ENCODE measurements at regions not wholly inside any gene's neighbourhood (a gene's known extent, or its start where the extent isn't known, plus 50 kb on each side); places are given as distances from the start of the nearest gene placed in this dataset.

DNA sequence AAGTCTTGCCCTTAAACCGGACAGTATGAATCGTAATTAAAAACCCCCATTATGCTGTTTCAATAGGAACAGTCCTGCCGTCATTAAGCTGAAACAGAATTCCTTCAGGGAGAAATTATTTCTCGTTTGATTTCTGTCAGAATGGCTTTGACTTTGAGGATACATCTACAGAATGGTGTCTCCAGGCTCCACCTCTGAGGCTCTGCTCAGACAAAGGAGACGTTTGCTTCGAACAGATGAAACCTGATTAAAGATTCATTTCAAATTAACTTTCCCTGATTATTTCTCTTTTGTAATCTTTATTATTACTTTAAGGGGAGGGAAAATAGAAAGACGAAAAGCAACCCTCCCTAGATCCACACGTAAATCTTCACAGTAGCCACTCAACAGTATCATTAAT lies 106.9 kb downstream of the TMEM114 start:
- TF ChIP-seq, protein P1, sequence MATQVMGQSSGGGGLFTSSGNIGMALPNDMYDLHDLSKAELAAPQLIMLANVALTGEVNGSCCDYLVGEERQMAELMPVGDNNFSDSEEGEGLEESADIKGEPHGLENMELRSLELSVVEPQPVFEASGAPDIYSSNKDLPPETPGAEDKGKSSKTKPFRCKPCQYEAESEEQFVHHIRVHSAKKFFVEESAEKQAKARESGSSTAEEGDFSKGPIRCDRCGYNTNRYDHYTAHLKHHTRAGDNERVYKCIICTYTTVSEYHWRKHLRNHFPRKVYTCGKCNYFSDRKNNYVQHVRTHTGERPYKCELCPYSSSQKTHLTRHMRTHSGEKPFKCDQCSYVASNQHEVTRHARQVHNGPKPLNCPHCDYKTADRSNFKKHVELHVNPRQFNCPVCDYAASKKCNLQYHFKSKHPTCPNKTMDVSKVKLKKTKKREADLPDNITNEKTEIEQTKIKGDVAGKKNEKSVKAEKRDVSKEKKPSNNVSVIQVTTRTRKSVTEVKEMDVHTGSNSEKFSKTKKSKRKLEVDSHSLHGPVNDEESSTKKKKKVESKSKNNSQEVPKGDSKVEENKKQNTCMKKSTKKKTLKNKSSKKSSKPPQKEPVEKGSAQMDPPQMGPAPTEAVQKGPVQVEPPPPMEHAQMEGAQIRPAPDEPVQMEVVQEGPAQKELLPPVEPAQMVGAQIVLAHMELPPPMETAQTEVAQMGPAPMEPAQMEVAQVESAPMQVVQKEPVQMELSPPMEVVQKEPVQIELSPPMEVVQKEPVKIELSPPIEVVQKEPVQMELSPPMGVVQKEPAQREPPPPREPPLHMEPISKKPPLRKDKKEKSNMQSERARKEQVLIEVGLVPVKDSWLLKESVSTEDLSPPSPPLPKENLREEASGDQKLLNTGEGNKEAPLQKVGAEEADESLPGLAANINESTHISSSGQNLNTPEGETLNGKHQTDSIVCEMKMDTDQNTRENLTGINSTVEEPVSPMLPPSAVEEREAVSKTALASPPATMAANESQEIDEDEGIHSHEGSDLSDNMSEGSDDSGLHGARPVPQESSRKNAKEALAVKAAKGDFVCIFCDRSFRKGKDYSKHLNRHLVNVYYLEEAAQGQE (IDR thresholded peaks at IDR 0.05; ENCODE audit: insufficient read depth in 1 of 2, low read depth in 2 of 2, low read length in 2 of 2): no peak
- TF ChIP-seq POLR2AphosphoS5 (IDR thresholded peaks at IDR 0.05; ENCODE audit: low read depth, low read length) (no peak), SIN3A (IDR thresholded peaks at IDR 0.05; ENCODE audit: borderline replicate concordance, insufficient read depth, low read length) (no peak)

DNA sequence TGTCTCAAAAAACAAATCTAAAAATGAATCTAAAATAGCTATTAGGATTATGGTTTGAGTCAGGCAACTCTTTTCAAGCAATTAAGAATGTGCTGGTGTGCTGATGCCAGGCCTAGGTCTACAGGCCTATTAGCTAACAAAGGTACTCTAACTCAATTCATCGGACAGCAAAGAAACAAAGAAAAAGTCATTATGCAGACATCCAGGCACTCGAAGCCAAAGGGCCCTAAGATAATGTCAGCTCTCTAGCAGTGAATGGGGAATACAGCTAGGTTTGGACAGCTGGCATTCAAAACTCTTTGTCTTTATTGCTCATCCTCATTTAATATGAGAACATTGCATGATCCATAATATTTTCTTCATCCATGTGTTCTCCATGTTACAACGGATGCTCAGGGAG lies 108.5 kb downstream of the TMEM114 start:
- TF ChIP-seq TAF1 (IDR thresholded peaks at IDR 0.05; ENCODE audit: borderline replicate concordance, insufficient read depth, low read length) (no peak), SIN3A (IDR thresholded peaks at IDR 0.05; ENCODE audit: borderline replicate concordance, insufficient read depth, low read length) (no peak), POLR2AphosphoS5 (IDR thresholded peaks at IDR 0.05; ENCODE audit: low read depth, low read length) (no peak), FOXP2 (optimal IDR thresholded peaks at IDR 0.05; ENCODE audit: borderline replicate concordance, extremely low read depth, extremely low read length, insufficient read depth) (no peak)
- TF ChIP-seq, protein P1 (IDR thresholded peaks at IDR 0.05; ENCODE audit: insufficient read depth in 1 of 2, low read depth in 2 of 2, low read length in 2 of 2): no peak

DNA sequence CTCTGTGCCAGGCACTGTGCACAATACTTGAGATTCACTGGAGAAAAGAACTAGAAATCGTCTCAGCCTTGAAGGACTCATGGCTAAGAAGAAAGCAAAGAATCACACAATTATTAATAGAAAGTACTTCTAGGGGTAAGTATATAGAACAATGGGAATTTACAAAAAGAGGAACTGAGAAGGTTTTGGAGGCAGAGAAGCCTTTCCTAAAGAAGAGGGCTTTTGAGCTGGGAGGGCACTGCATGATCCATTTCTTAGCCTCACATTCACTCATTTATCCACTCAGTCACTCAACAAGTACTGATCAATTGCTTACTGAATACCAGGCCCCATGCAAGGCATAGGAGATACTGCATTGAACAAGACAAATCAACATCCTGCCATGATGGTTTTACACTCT lies 113.5 kb downstream of the TMEM114 start:
- TF ChIP-seq TAF1 (IDR thresholded peaks at IDR 0.05; ENCODE audit: borderline replicate concordance, insufficient read depth, low read length) (no peak), FOXP2 (optimal IDR thresholded peaks at IDR 0.05; ENCODE audit: borderline replicate concordance, extremely low read depth, extremely low read length, insufficient read depth) (no peak), POLR2AphosphoS5 (IDR thresholded peaks at IDR 0.05; ENCODE audit: low read depth, low read length) (no peak), SIN3A (IDR thresholded peaks at IDR 0.05; ENCODE audit: borderline replicate concordance, insufficient read depth, low read length) (no peak)
- TF ChIP-seq, protein P1 (IDR thresholded peaks at IDR 0.05; ENCODE audit: insufficient read depth in 1 of 2, low read depth in 2 of 2, low read length in 2 of 2): no peak

DNA sequence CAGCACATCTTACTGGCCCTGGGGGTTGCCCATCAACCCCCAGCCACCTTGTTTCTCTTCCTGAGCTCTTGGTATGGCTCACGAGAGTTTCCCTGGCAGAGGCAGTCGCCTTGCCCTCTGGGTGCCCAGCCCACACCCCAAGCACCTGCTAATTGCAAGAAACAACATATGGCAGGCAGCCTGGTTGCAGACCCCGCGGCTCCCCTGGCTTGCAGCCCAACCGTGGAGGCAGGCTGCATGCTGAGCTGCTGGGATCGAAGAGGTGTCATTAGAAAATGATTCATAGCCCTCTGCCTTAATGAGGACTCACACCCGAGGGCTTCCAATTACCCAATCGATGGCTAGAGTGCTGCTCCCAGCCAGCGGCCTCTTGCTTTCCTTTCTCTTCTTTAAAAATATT lies 115.7 kb downstream of the TMEM114 start:
- TF ChIP-seq TAF1 (IDR thresholded peaks at IDR 0.05; ENCODE audit: borderline replicate concordance, insufficient read depth, low read length): no peak
- TF ChIP-seq, protein P1 (IDR thresholded peaks at IDR 0.05; ENCODE audit: insufficient read depth in 1 of 2, low read depth in 2 of 2, low read length in 2 of 2): no peak
- no peak for TF ChIP-seq POLR2AphosphoS5 (IDR thresholded peaks at IDR 0.05; ENCODE audit: low read depth, low read length)
- TF ChIP-seq FOXP2 (optimal IDR thresholded peaks at IDR 0.05; ENCODE audit: borderline replicate concordance, extremely low read depth, extremely low read length, insufficient read depth): no peak
- TF ChIP-seq SIN3A (IDR thresholded peaks at IDR 0.05; ENCODE audit: borderline replicate concordance, insufficient read depth, low read length): no peak

DNA sequence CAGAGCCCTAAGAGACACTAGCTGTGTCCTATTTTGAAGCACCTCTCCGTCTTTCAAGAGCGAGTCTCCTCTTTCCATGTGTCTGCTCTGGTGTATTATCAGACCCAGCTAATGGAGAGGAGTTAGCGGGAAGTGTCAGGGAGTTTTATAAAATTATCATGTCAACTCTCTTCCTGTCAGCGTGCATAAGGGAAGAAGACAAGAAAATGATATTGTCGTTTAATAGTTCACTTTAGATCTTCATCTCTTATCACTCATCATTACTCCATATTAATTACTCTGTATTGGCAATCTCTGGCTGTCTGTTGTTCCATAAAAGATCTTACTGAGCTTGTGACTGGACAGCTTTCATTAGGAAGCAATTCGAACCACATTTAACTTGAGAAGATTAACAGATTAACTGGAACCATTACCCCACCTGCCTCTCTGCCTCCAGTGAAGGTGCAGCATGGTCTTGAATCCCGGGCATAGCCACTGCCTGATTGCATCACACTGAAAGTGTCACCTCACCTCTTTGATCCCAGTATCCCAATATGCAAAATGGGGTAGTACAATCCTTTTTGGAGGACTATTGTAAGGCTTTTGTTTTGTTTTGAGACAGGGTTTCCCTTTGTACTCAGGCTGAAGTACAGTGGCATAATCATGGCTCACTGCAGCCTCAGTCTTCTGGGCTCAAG lies 121.1 kb downstream of the TMEM114 start:
- no peak for TF ChIP-seq POLR2AphosphoS5 (IDR thresholded peaks at IDR 0.05; ENCODE audit: low read depth, low read length)
- TF ChIP-seq, protein P1 (IDR thresholded peaks at IDR 0.05; ENCODE audit: insufficient read depth in 1 of 2, low read depth in 2 of 2, low read length in 2 of 2): no peak
- no peak for TF ChIP-seq TAF1 (IDR thresholded peaks at IDR 0.05; ENCODE audit: borderline replicate concordance, insufficient read depth, low read length)
- no peak for TF ChIP-seq SIN3A (IDR thresholded peaks at IDR 0.05; ENCODE audit: borderline replicate concordance, insufficient read depth, low read length)
- no peak for TF ChIP-seq FOXP2 (optimal IDR thresholded peaks at IDR 0.05; ENCODE audit: borderline replicate concordance, extremely low read depth, extremely low read length, insufficient read depth)

Measured in PFSK-1 (cell line).